ENCODE measurements at regions not wholly inside any gene's neighbourhood (a gene's known extent, or its start where the extent isn't known, plus 50 kb on each side); places are given as distances from the start of the nearest gene placed in this dataset.

DNA sequence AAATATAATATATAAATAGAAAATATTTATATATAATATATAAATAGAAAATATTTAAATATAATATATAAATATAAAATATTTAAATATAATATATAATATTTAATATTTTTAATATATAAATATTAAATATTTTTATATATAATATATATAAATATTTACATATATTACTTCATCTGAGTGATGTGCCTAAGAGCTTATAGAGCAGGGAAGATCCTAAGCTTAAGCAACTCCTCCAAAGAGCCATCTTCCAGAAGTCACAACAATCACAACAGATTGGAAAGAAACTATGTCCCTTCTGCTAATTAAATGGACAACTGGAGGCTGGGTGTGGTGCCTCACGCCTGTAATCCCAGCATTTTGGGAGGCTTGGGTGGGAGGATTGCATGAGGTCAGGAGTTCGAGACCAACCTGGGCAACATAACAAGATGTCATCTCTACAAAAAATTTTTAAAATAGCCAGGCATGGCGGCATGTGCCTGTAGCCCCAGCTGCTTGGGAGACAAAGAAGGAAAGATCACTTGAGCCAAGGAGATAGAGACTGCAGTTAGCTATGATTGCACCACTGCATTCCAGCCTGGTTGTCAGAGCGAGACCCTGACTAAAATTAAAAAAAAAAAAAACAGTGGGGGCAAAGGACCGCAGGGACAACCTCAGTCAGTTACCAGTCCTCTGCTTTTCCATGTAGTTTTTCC lies 198.7 kb downstream of the SKIDA1 start:
- TF ChIP-seq, protein P1, sequence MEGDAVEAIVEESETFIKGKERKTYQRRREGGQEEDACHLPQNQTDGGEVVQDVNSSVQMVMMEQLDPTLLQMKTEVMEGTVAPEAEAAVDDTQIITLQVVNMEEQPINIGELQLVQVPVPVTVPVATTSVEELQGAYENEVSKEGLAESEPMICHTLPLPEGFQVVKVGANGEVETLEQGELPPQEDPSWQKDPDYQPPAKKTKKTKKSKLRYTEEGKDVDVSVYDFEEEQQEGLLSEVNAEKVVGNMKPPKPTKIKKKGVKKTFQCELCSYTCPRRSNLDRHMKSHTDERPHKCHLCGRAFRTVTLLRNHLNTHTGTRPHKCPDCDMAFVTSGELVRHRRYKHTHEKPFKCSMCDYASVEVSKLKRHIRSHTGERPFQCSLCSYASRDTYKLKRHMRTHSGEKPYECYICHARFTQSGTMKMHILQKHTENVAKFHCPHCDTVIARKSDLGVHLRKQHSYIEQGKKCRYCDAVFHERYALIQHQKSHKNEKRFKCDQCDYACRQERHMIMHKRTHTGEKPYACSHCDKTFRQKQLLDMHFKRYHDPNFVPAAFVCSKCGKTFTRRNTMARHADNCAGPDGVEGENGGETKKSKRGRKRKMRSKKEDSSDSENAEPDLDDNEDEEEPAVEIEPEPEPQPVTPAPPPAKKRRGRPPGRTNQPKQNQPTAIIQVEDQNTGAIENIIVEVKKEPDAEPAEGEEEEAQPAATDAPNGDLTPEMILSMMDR (IDR thresholded peaks at IDR 0.05; ENCODE audit: control extremely low read depth in 1 of 3, insufficient read depth in 1 of 3, low read depth in 1 of 3, low read length in 3 of 3): no peak
- TF ChIP-seq SP2 (IDR thresholded peaks at IDR 0.05; ENCODE audit: low read length) (no peak), JUN (IDR thresholded peaks at IDR 0.05; ENCODE audit: low read depth, low read length) (no peak), POLR2AphosphoS5 (IDR thresholded peaks at IDR 0.05; ENCODE audit: low read depth, low read length) (no peak), TEAD4 (IDR thresholded peaks at IDR 0.05; ENCODE audit: low read depth, low read length) (no peak), GABPA (IDR thresholded peaks at IDR 0.05; ENCODE audit: borderline replicate concordance, insufficient read depth, low read length) (no peak), YY1 (IDR thresholded peaks at IDR 0.05; ENCODE audit: low read depth, low read length) (no peak)
